Liver (tissue), 7 donors: ENCODE measurements at regions not wholly inside any gene's neighbourhood (a gene's known extent, or its start where the extent isn't known, plus 50 kb on each side); places are given as distances from the start of the nearest gene placed in this dataset.

Source experiments
- DNase-seq: peaks from one replicate; pipeline ENCODE4 v3.0.0-alpha.2; 2017; ENCODE audit warnings: low spot score
- H3K27ac ChIP-seq, 2 donors: one replicate each; pipeline ENCODE4 v1.7.0; 2013; ENCODE audit warnings: inconsistent platforms in 2 of 2, low read length in 2 of 2, control low read depth in 1 of 2, low read depth in 1 of 2, mild to moderate bottlenecking in 1 of 2
- H3K27me3 ChIP-seq, 4 donors: one replicate each; pipeline versions ENCODE4 v1.6.1 to v1.7.0; 2013; ENCODE audit warnings: low read length in 3 of 4, inconsistent platforms in 1 of 4, mild to moderate bottlenecking in 1 of 4, moderate library complexity in 1 of 4; ENCODE audit not compliant: control insufficient read depth in 4 of 4, insufficient read depth in 4 of 4
- H3K36me3 ChIP-seq, 4 donors: one replicate each; pipeline versions ENCODE4 v1.6.1 to v1.7.0; 2013; ENCODE audit warnings: low read length in 3 of 4, mild to moderate bottlenecking in 3 of 4, low read depth in 1 of 4, moderate library complexity in 1 of 4; ENCODE audit not compliant: control insufficient read depth in 4 of 4, insufficient read depth in 3 of 4
- H3K4me1 ChIP-seq, 4 donors: one replicate each; pipeline versions ENCODE4 v1.6.1 to v1.7.0; 2013; ENCODE audit warnings: low read length in 3 of 4, mild to moderate bottlenecking in 3 of 4, moderate library complexity in 1 of 4; ENCODE audit not compliant: control insufficient read depth in 4 of 4, insufficient read depth in 4 of 4
- H3K4me3 ChIP-seq, 3 donors: one replicate each; pipeline versions ENCODE4 v1.6.1 to v1.7.0; 2013; ENCODE audit warnings: low read length in 3 of 3, control low read depth in 1 of 3, low read depth in 1 of 3, mild to moderate bottlenecking in 1 of 3
- H3K9ac ChIP-seq, 2 donors: one replicate each; pipeline ENCODE4 v1.7.0; 2013; ENCODE audit warnings: low read length in 2 of 2, mild to moderate bottlenecking in 2 of 2, moderate library complexity in 2 of 2, control low read depth in 1 of 2, low read depth in 1 of 2
- H3K9me3 ChIP-seq, 4 donors: one replicate each; pipeline versions ENCODE4 v1.6.1 to v1.7.0; 2013; ENCODE audit warnings: low read length in 3 of 4; ENCODE audit not compliant: control insufficient read depth in 4 of 4
- FOXA1 ChIP-seq: IDR thresholded peaks from 2 replicates; pipeline ENCODE4 v1.6.1; 2016; ENCODE audit warnings: antibody characterized with exemption
- GABPA ChIP-seq, 2 donors: IDR thresholded peaks in 1 of 2; conservative IDR thresholded peaks in 1 of 2; 2 replicates each; pipeline ENCODE4 v1.6.1; 2016; ENCODE audit warnings: antibody characterized with exemption in 2 of 2, mild to moderate bottlenecking in 1 of 2, moderate library complexity in 1 of 2
- HNF4A ChIP-seq, 2 donors: conservative IDR thresholded peaks; 2 replicates each; pipeline ENCODE4 v1.6.1; 2016; ENCODE audit warnings: antibody characterized with exemption in 2 of 2, mild to moderate bottlenecking in 2 of 2
- HNF4G ChIP-seq: IDR thresholded peaks from 2 replicates; pipeline ENCODE4 v1.6.1; 2016; ENCODE audit warnings: antibody characterized with exemption
- JUND ChIP-seq, 2 donors: IDR thresholded peaks; 2 replicates each; pipeline ENCODE4 v1.6.1; 2016; ENCODE audit warnings: antibody characterized with exemption in 2 of 2
- MAX ChIP-seq: IDR thresholded peaks from 2 replicates; pipeline ENCODE4 v1.6.1; 2016; ENCODE audit warnings: antibody characterized with exemption
- RAD21 ChIP-seq, 2 donors: IDR thresholded peaks; 2 replicates each; pipeline ENCODE4 v1.6.1; 2016; ENCODE audit warnings: antibody characterized with exemption in 2 of 2, mild to moderate bottlenecking in 2 of 2
- RXRA ChIP-seq, 2 donors: IDR thresholded peaks; 2 replicates each; pipeline ENCODE4 v1.6.1; 2017 to 2018; ENCODE audit warnings: antibody characterized with exemption in 2 of 2, mild to moderate bottlenecking in 1 of 2
- SP1 ChIP-seq: IDR thresholded peaks from 2 replicates; pipeline ENCODE4 v1.6.1; 2018; ENCODE audit warnings: antibody characterized with exemption, mild to moderate bottlenecking
- TAF1 ChIP-seq: conservative IDR thresholded peaks from 2 replicates; pipeline ENCODE4 v1.6.1; 2016; ENCODE audit warnings: antibody characterized with exemption, mild to moderate bottlenecking
- YY1 ChIP-seq: IDR thresholded peaks from 2 replicates; pipeline ENCODE4 v1.6.1; 2016; ENCODE audit warnings: antibody characterized with exemption, mild to moderate bottlenecking
- WGBS: extraction: QIAGEN DNeasy Blood & Tissue Kit; methylation state at CpG from one replicate; pipeline ENCODE4 v1.1.7; 2013; 5-methylcytosine and 5-hydroxymethylcytosine counted together
- TF ChIP-seq, protein P1 (sequence below): IDR thresholded peaks from 2 replicates; pipeline ENCODE4 v1.6.1; 2016; ENCODE audit warnings: antibody characterized with exemption
- TF ChIP-seq, protein P2 (sequence below): IDR thresholded peaks from 2 replicates; pipeline ENCODE4 v1.6.1; 2016; ENCODE audit warnings: antibody characterized with exemption, mild to moderate bottlenecking
- donor health status: healthy.
- donor health status: healthy.
- donor health status: healthy.
- donor health status: healthy.

DNA sequence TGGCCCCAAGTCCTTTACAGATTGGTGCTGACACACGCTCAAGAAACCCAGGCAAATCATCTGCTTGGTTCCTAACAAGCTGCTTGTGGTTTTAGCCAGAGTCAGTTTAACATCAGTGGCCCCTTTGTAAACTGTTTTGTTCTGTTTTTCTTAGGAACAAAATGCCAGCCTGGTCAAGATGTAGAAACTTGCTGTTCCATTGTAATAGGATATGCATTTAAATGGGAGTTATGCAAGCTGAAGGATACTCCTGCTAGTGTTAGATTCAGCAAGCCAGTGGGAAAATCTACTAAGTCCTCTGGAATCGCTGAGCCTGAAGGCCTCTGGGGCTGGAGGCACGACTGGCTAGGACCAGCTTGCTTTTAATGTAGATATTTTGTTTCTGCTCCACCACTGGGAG is 391.1 kb downstream of the TLE4 start:
- no peaks in the 10 kb centered on the region for H3K36me3 ChIP-seq
- no peak overlapping the region for H3K27ac ChIP-seq
- no peak for DNase-seq
- no peak overlapping the region for H3K4me3 ChIP-seq
- H3K9me3 ChIP-seq: no peaks in the 10 kb centered on the region
- TF ChIP-seq SP1 (no peak), GABPA (IDR thresholded peaks at IDR 0.05 in 1 of 2, conservative IDR thresholded peaks at IDR 0.05 in 1 of 2) (no peak), YY1 (no peak), HNF4G (no peak), RXRA (IDR thresholded peaks at IDR 0.05) (no peak), FOXA1 (no peak), TAF1 (no peak), JUND (IDR thresholded peaks at IDR 0.05) (no peak), HNF4A (conservative IDR thresholded peaks at IDR 0.05) (no peak)
- TF ChIP-seq, protein P1, sequence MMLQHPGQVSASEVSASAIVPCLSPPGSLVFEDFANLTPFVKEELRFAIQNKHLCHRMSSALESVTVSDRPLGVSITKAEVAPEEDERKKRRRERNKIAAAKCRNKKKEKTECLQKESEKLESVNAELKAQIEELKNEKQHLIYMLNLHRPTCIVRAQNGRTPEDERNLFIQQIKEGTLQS: no peak
- TF ChIP-seq, protein P2, sequence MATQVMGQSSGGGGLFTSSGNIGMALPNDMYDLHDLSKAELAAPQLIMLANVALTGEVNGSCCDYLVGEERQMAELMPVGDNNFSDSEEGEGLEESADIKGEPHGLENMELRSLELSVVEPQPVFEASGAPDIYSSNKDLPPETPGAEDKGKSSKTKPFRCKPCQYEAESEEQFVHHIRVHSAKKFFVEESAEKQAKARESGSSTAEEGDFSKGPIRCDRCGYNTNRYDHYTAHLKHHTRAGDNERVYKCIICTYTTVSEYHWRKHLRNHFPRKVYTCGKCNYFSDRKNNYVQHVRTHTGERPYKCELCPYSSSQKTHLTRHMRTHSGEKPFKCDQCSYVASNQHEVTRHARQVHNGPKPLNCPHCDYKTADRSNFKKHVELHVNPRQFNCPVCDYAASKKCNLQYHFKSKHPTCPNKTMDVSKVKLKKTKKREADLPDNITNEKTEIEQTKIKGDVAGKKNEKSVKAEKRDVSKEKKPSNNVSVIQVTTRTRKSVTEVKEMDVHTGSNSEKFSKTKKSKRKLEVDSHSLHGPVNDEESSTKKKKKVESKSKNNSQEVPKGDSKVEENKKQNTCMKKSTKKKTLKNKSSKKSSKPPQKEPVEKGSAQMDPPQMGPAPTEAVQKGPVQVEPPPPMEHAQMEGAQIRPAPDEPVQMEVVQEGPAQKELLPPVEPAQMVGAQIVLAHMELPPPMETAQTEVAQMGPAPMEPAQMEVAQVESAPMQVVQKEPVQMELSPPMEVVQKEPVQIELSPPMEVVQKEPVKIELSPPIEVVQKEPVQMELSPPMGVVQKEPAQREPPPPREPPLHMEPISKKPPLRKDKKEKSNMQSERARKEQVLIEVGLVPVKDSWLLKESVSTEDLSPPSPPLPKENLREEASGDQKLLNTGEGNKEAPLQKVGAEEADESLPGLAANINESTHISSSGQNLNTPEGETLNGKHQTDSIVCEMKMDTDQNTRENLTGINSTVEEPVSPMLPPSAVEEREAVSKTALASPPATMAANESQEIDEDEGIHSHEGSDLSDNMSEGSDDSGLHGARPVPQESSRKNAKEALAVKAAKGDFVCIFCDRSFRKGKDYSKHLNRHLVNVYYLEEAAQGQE: no peak
- WGBS: 60% methylated on average over 3 of the region's 3 CpGs
- H3K4me1 ChIP-seq: no peaks in the 10 kb centered on the region
- no peak overlapping the region for H3K9ac ChIP-seq
- H3K27me3 ChIP-seq: no peaks in the 10 kb centered on the region

DNA sequence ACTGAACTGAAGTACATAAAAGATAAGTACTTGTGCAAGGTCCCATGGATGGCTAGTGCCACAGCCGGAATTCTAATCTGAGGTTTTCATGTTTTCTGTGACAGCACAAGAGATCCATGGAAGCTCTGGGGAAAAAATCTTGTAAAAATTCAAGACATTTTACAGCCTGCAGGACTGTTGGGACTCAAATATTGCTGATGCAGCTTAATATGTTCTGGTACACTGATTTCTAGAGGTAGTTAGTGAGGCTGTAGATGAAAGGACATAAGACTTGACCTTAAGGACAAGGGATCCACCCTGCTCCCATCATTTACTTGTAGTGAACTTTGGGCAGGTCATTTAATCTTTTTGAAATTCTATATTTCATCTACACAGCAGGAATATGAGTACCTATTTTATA is 390.4 kb downstream of the TLE4 start:
- TF ChIP-seq JUND (IDR thresholded peaks at IDR 0.05): no peak
- no peak for TF ChIP-seq HNF4G
- TF ChIP-seq, protein P2: no peak
- no peak for TF ChIP-seq RAD21 (IDR thresholded peaks at IDR 0.05)
- no peak for TF ChIP-seq FOXA1
- no peak for TF ChIP-seq YY1
- TF ChIP-seq MAX: no peak
- Histone ChIP-seq H3K27me3 (no peaks in the 10 kb centered on the region), H3K9ac (no peak overlapping the region), H3K4me3 (no peak overlapping the region), H3K9me3 (no peaks in the 10 kb centered on the region), H3K27ac (no peak overlapping the region), H3K4me1 (no peaks in the 10 kb centered on the region), H3K36me3 (no peaks in the 10 kb centered on the region)
- DNase-seq: no peak
- 80% methylated on average over 1 of the region's 1 CpG for WGBS
